ENCODE measurements at regions not wholly inside any gene's neighbourhood (a gene's known extent, or its start where the extent isn't known, plus 50 kb on each side); places are given as distances from the start of the nearest gene placed in this dataset.

GRCh38 chr12:89899651-89900050 lies 191.0 kb upstream of the ATP2B1 start:
- Histone ChIP-seq H3K4me1 (ENCODE audit: control insufficient read depth, low read length) (peaks cover 7% of the 10 kb centered on the region), H3K27me3 (ENCODE audit: control insufficient read depth, low read length) (no peaks in the 10 kb centered on the region), H3K79me2 (ENCODE audit: control insufficient read depth, low read length) (no peaks in the 10 kb centered on the region), H3F3A (ENCODE audit: control insufficient read depth, insufficient read depth) (no peaks in the 10 kb centered on the region), H3K36me3 (ENCODE audit: control insufficient read depth, low read length) (no peaks in the 10 kb centered on the region), H3K9me2 (replicated peaks; ENCODE audit: control insufficient read depth, low read length) (no peaks in the 10 kb centered on the region), H3K4me3 (ENCODE audit: low read length) (no peak overlapping the region), H3K4me2 (ENCODE audit: low read length) (no peak overlapping the region), H3K9me3 (ENCODE audit: control insufficient read depth, insufficient read depth, low read length) (no peaks in the 10 kb centered on the region), H4K20me1 (ENCODE audit: control insufficient read depth, insufficient read depth, low read depth, low read length) (no peaks in the 10 kb centered on the region), H3K27ac (ENCODE audit: low read depth, low read length) (no peak overlapping the region)
- no peak for TF ChIP-seq EZH2phosphoT487 (IDR thresholded peaks at IDR 0.05; ENCODE audit: borderline replicate concordance, low read length)
- TF ChIP-seq, protein P1, sequence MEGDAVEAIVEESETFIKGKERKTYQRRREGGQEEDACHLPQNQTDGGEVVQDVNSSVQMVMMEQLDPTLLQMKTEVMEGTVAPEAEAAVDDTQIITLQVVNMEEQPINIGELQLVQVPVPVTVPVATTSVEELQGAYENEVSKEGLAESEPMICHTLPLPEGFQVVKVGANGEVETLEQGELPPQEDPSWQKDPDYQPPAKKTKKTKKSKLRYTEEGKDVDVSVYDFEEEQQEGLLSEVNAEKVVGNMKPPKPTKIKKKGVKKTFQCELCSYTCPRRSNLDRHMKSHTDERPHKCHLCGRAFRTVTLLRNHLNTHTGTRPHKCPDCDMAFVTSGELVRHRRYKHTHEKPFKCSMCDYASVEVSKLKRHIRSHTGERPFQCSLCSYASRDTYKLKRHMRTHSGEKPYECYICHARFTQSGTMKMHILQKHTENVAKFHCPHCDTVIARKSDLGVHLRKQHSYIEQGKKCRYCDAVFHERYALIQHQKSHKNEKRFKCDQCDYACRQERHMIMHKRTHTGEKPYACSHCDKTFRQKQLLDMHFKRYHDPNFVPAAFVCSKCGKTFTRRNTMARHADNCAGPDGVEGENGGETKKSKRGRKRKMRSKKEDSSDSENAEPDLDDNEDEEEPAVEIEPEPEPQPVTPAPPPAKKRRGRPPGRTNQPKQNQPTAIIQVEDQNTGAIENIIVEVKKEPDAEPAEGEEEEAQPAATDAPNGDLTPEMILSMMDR (IDR thresholded peaks at IDR 0.05; ENCODE audit: low read depth, low read length, poor library complexity, severe bottlenecking), result no peak

- H3K4me1 ChIP-seq (ENCODE audit: control insufficient read depth, low read length), result no peaks in the 10 kb centered on the region
- no peak for TF ChIP-seq EZH2phosphoT487 (IDR thresholded peaks at IDR 0.05; ENCODE audit: borderline replicate concordance, low read length)
- TF ChIP-seq, protein P1 (IDR thresholded peaks at IDR 0.05; ENCODE audit: low read depth, low read length, poor library complexity, severe bottlenecking), result no peak
- no peaks in the 10 kb centered on the region for H3K27me3 ChIP-seq (ENCODE audit: control insufficient read depth, low read length)
- H3K9me3 ChIP-seq (ENCODE audit: control insufficient read depth, insufficient read depth, low read length), result peaks cover 3% of the 10 kb centered on the region; the same call in 1 of the 2 replicates
- no peaks in the 10 kb centered on the region for H3K79me2 ChIP-seq (ENCODE audit: control insufficient read depth, low read length)
- no peaks in the 10 kb centered on the region for H3F3A ChIP-seq (ENCODE audit: control insufficient read depth, insufficient read depth)
- H3K9me2 ChIP-seq (replicated peaks; ENCODE audit: control insufficient read depth, low read length), result no peaks in the 10 kb centered on the region
- H3K4me3 ChIP-seq (ENCODE audit: low read length), result no peak overlapping the region
- no peak overlapping the region for H3K4me2 ChIP-seq (ENCODE audit: low read length)
- H3K36me3 ChIP-seq (ENCODE audit: control insufficient read depth, low read length), result no peaks in the 10 kb centered on the region
- H3K27ac ChIP-seq (ENCODE audit: low read depth, low read length), result no peak overlapping the region
- H4K20me1 ChIP-seq (ENCODE audit: control insufficient read depth, insufficient read depth, low read depth, low read length), result no peaks in the 10 kb centered on the region
Measured at GRCh38 chr12:89895591-89895990, 187.0 kb upstream of the ATP2B1 start.

DNA sequence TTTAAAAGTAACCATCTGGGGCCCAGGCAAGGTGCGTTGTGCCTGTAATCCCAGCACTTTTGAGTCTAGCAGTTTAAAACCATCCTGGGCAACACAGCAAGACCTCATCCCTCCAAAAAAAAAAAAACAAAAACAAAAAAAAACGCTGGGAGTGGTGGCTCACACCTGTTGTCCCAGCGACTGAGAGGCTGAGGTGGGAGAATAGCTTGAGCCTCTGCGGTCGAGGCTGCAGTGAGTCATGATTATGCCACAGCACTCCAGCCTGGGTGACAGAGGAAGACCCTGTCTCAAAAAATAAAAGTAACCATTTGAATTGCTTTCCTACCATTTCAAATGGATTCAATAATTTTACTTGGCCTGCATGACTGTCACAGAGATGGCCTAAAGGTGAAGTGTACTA lies 186.5 kb upstream of the ATP2B1 start:
- Histone ChIP-seq H3K4me2 (ENCODE audit: low read length) (no peak overlapping the region), H3K9me2 (replicated peaks; ENCODE audit: control insufficient read depth, low read length) (no peaks in the 10 kb centered on the region), H3K27me3 (ENCODE audit: control insufficient read depth, low read length) (no peaks in the 10 kb centered on the region), H4K20me1 (ENCODE audit: control insufficient read depth, insufficient read depth, low read depth, low read length) (no peaks in the 10 kb centered on the region), H3K4me1 (ENCODE audit: control insufficient read depth, low read length) (no peaks in the 10 kb centered on the region), H3K4me3 (ENCODE audit: low read length) (no peak overlapping the region), H3K9me3 (ENCODE audit: control insufficient read depth, insufficient read depth, low read length) (peaks cover 3% of the 10 kb centered on the region; the same call in 1 of the 2 replicates), H3K79me2 (ENCODE audit: control insufficient read depth, low read length) (no peaks in the 10 kb centered on the region), H3K27ac (ENCODE audit: low read depth, low read length) (no peak overlapping the region), H3K36me3 (ENCODE audit: control insufficient read depth, low read length) (no peaks in the 10 kb centered on the region), H3F3A (ENCODE audit: control insufficient read depth, insufficient read depth) (no peaks in the 10 kb centered on the region)
- TF ChIP-seq EZH2phosphoT487 (IDR thresholded peaks at IDR 0.05; ENCODE audit: borderline replicate concordance, low read length), result no peak
- TF ChIP-seq, protein P1 (IDR thresholded peaks at IDR 0.05; ENCODE audit: low read depth, low read length, poor library complexity, severe bottlenecking), result no peak
